ENCODE measurements at regions not wholly inside any gene's neighbourhood (a gene's known extent, or its start where the extent isn't known, plus 50 kb on each side); places are given as distances from the start of the nearest gene placed in this dataset.

DNA sequence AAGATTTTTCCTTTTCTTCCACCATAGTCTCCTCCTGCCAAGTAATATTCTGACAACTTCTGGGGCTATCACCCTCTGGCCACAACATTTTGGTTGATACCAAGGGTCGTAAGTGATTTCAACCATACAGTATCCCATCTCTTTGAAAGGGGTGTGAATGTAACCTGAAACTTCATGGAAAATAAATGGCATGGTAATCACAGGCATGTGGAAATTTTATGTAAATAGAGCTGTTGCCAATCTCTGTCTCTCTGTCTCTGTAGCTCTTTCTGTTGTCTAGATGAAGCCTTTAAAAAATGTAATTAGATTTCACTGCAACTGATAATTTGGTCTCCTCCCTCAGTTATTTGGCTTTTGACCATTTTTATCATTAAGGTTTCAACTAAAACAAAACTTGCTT is 125.6 kb upstream of the RPRM start:
- Histone ChIP-seq H3K9ac (no peak overlapping the region), H3K4me2 (no peak overlapping the region), H3K36me3 (no peaks in the 10 kb centered on the region), H3K9me3 (replicated peaks in 1 of 11) (no peaks in the 10 kb centered on the region), H3K4me1 (no peaks in the 10 kb centered on the region), H3K4me3 (no peak overlapping the region), H4K20me1 (no peaks in the 10 kb centered on the region; a peak in 1 of 22 replicates), H3K27me3 (no peaks in the 10 kb centered on the region), H3K27ac (no peak overlapping the region)
- TF ChIP-seq Cebpa-rat (IDR thresholded peaks at IDR 0.05): no peak

DNA sequence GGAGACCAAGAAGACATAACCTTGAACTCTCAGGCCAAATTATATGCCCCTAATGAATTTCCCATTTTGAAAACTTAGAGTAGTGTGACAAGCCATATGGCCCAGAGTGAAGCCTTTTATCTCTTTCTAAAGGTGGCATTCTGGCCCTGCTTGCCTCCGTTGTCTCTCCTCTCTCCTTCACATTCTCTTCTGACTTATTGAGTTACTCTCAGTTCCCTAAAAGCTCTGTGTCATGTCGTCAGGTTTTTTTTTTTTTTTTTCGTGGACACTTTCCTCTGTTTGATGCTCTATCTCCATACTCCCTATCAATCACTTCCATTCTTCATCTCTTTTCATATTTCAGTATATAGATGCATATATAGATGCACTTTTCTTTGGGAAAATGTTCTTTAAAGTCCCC is 128.1 kb upstream of the RPRM start:
- Histone ChIP-seq H3K4me2 (no peak overlapping the region), H3K9me3 (replicated peaks in 1 of 11) (no peaks in the 10 kb centered on the region), H3K9ac (no peak overlapping the region), H3K27me3 (no peaks in the 10 kb centered on the region), H3K27ac (no peak overlapping the region), H4K20me1 (no peaks in the 10 kb centered on the region; a peak in 1 of 22 replicates), H3K4me3 (no peak overlapping the region), H3K36me3 (no peaks in the 10 kb centered on the region), H3K4me1 (no peaks in the 10 kb centered on the region)
- no peak for TF ChIP-seq Cebpa-rat (IDR thresholded peaks at IDR 0.05)

DNA sequence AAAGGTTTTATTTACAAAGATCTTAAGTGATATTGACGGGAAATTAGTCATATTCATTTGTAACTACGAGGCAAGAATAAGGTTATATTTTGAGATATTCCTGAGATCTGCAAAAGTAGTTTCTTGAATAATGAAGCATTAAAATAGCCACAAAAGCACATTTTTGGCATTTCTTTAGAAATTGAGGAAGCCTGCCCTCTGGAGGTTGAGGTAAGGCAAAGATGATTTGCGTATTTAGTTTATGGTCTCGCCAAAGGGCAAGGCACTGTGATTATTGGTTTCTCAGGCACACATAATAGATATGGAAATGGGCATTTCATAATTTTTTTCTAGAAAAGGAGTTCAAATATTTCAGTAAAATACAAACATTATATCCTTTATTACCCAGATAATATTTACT is 143.7 kb upstream of the RPRM start:
- H3K9me3 ChIP-seq (replicated peaks in 1 of 11): peaks cover 4 to 24% (median 9%) of the 10 kb centered on the region in 11 experiments; a peak in 13 of 22 replicates
- no peaks in the 10 kb centered on the region for H3K36me3 ChIP-seq
- no peak overlapping the region for H3K27ac ChIP-seq
- no peak overlapping the region for H3K4me2 ChIP-seq
- no peak overlapping the region for H3K9ac ChIP-seq
- no peak overlapping the region for H3K4me3 ChIP-seq
- H3K4me1 ChIP-seq: no peaks in the 10 kb centered on the region
- H3K27me3 ChIP-seq: no peaks in the 10 kb centered on the region
- TF ChIP-seq Cebpa-rat (IDR thresholded peaks at IDR 0.05): no peak
- H4K20me1 ChIP-seq: no peaks in the 10 kb centered on the region

DNA sequence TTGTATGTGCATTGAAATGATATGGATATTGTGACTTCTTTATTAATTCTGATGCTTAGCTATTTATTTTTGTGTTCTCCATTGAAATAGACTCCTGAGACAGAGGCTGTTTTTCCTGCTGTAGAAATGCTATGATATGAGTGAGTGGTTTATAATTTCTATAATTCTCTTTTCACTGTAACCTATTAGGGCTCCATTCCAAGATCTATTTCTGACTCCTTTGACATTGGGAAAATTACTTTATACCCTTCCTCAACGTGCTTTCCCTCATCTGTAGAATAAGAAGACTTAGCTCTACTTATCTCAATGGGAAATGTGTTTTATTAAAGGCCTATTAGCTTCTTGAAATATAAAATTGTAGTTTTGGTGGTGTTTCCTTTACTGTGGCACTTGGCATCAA is 144.5 kb upstream of the RPRM start:
- Histone ChIP-seq H4K20me1 (no peaks in the 10 kb centered on the region), H3K4me3 (no peak overlapping the region), H3K4me1 (no peaks in the 10 kb centered on the region), H3K9me3 (replicated peaks in 1 of 11) (peaks cover 4 to 24% (median 9%) of the 10 kb centered on the region in 11 experiments; a peak in 13 of 22 replicates), H3K27ac (no peak overlapping the region), H3K9ac (no peak overlapping the region), H3K36me3 (no peaks in the 10 kb centered on the region), H3K27me3 (no peaks in the 10 kb centered on the region), H3K4me2 (no peak overlapping the region)
- no peak for TF ChIP-seq Cebpa-rat (IDR thresholded peaks at IDR 0.05)

DNA sequence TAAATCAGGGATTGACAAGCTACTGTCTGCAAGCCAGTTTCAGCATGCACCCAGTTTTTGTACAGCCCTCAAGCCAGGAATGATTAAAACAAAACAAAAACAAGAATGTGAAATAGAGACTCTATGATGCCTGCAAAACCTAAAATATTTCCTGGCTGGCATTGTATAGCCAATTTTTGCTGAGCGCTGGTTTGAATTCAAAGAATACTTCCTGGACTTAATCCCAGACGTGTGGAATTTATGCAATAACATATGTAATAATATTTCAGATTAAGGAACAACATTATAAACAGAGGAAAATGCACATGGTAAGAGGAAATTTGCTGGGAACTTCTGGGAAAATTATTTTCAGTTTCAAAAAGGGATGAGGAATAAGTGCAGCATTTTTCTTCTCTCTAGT is 148.1 kb upstream of the RPRM start:
- Histone ChIP-seq H3K27me3 (no peaks in the 10 kb centered on the region), H3K4me1 (no peaks in the 10 kb centered on the region), H3K9ac (no peak overlapping the region), H3K27ac (no peak overlapping the region), H4K20me1 (no peaks in the 10 kb centered on the region), H3K4me2 (no peak overlapping the region), H3K36me3 (no peaks in the 10 kb centered on the region), H3K9me3 (replicated peaks in 1 of 11) (no peaks in the 10 kb centered on the region), H3K4me3 (no peak overlapping the region)
- no peak for TF ChIP-seq Cebpa-rat (IDR thresholded peaks at IDR 0.05)

DNA sequence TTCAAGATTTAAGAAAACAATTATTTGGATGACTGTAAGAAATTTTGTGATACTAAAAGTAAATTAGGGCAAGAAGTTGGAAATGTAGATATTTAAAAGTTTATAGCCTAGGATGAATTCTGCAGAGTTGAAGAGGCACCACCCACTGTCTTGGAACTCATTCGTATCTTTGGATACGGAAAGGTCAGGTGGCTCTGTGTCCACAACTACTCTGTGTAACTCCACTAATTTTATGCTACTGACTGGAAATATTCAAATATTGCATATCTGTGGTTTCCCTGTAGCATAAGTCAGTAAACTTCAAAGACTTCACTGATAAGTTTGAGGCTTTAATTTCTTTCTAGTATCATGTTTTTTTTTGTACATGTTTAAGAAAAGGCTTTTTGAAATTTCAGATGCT is 156.9 kb upstream of the RPRM start:
- Histone ChIP-seq H3K27ac (no peak overlapping the region), H3K4me2 (no peak overlapping the region), H3K4me1 (no peaks in the 10 kb centered on the region), H3K9me3 (replicated peaks in 1 of 11) (no peaks in the 10 kb centered on the region), H3K9ac (no peak overlapping the region), H3K36me3 (no peaks in the 10 kb centered on the region), H4K20me1 (no peaks in the 10 kb centered on the region), H3K4me3 (no peak overlapping the region), H3K27me3 (no peaks in the 10 kb centered on the region)
- no peak for TF ChIP-seq Cebpa-rat (IDR thresholded peaks at IDR 0.05)

DNA sequence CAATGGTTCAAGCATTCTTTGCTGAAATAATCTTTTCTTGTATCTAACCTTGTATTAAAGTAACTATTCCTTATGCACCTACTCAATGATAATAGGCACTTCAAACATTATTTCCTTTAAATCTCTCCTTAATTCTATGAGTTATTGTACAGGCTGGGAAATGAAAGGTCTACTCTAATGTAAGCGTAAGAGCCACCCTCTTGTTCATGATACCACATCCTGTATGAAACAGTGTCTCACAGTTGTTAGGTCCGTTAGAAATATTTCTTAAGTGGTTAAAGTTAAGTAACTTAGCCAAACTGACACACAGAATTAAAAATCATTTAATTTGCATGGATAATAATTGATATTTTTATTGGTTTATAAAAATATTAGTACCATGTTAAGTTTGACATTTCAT is 162.5 kb upstream of the RPRM start:
- no peak overlapping the region for H3K4me2 ChIP-seq

DNA sequence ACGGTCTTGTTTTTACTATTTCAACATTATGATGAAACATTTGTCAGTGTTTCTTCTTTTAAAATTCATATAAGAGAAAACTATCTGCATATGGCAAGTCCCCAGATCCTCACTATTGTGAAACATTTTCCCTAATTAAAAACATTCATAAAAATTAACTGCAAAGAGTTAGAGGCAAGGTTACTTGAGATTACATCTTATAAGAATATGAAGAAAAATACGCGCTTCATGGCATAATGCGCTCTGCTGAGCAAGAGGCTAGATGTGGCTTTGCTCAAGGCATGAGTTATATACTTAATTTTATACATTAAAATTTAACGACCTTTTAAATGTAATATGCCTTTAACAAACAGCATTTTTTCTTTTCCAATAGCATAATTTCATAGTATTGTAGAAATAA is 166.4 kb upstream of the RPRM start:
- Histone ChIP-seq H3K9me3 (replicated peaks in 1 of 11) (no peaks in the 10 kb centered on the region), H3K27ac (no peak overlapping the region), H3K9ac (no peak overlapping the region), H3K4me2 (no peak overlapping the region), H3K36me3 (no peaks in the 10 kb centered on the region), H3K27me3 (no peaks in the 10 kb centered on the region), H4K20me1 (no peaks in the 10 kb centered on the region), H3K4me3 (no peak overlapping the region), H3K4me1 (no peaks in the 10 kb centered on the region)
- TF ChIP-seq Cebpa-rat (IDR thresholded peaks at IDR 0.05): no peak

More for the DNA sequence above, 162.5 kb upstream of the RPRM start:
- H3K27me3 ChIP-seq: no peaks in the 10 kb centered on the region
- no peak overlapping the region for H3K9ac ChIP-seq
- no peak for TF ChIP-seq Cebpa-rat (IDR thresholded peaks at IDR 0.05)
- no peaks in the 10 kb centered on the region for H4K20me1 ChIP-seq
- no peak overlapping the region for H3K27ac ChIP-seq
- no peak overlapping the region for H3K4me3 ChIP-seq
- no peaks in the 10 kb centered on the region for H3K36me3 ChIP-seq
- no peaks in the 10 kb centered on the region for H3K9me3 ChIP-seq (replicated peaks in 1 of 11)
- H3K4me1 ChIP-seq: no peaks in the 10 kb centered on the region

DNA sequence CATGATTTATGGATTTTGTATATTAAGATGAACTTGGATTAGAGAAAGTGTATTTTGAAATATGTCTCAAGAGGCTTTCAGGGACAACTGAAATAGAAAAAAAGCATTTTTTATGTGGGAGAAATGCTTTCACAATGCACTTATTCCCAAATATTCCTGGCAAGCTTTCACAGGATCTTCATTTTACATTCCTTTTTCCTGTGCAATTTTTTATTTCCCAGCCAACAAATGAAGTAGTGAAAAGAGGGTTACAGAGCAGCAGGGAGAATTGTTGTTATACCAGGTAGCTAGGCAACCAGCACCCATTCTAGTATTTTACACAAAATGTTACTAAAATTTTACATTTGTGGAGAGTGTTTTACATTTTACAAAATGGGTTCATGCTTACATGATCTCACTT is 167.0 kb upstream of the RPRM start:
- Histone ChIP-seq H4K20me1 (no peaks in the 10 kb centered on the region), H3K36me3 (no peaks in the 10 kb centered on the region), H3K27ac (no peak overlapping the region), H3K4me3 (no peak overlapping the region), H3K9ac (no peak overlapping the region), H3K9me3 (replicated peaks in 1 of 11) (no peaks in the 10 kb centered on the region), H3K27me3 (no peaks in the 10 kb centered on the region), H3K4me1 (no peaks in the 10 kb centered on the region), H3K4me2 (no peak overlapping the region)
- TF ChIP-seq Cebpa-rat (IDR thresholded peaks at IDR 0.05): no peak

DNA sequence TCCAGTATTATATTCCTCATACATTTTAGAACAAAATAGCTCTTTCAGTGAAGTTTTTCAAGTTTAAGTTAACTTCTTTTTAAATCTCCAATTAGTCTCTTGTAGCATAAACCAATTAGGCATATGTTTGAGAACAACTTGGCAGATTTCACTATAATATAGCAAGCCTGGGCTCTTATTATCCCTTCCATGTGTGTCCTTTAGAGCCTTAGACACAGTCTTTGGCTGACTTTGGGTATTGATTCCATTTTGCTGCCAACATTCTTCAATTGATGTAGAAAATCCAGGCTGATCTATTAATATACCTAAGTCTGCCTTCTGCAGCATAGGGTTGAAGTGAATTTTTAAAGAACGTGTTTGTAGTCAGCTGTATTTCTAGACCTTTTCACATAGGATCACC is 179.1 kb upstream of the RPRM start:
- Histone ChIP-seq H3K4me3 (no peak overlapping the region), H3K27me3 (no peaks in the 10 kb centered on the region), H3K4me2 (no peak overlapping the region), H3K9ac (no peak overlapping the region), H3K27ac (no peak overlapping the region), H3K36me3 (no peaks in the 10 kb centered on the region), H4K20me1 (no peaks in the 10 kb centered on the region), H3K9me3 (replicated peaks in 1 of 11) (no peaks in the 10 kb centered on the region), H3K4me1 (no peaks in the 10 kb centered on the region)
- TF ChIP-seq Cebpa-rat (IDR thresholded peaks at IDR 0.05): no peak

DNA sequence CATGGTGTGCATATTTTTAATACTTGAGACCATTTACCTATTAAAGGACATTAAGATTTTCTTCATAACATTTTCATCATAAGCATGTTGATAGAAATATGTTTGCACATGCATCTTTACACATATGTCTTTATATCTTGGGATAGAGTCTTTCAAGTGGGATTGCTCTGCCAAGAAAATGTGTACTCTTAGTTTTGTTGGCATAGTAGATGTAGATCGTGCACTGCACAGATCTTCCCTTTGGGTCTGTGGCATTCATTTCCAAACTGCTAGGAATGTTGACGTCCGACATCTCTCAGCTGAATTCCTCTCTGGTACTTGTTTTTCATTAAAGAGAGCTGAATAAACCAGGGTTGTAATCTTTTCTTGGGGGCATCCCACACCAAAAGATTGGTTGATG is 183.2 kb upstream of the RPRM start:
- Histone ChIP-seq H3K9ac (no peak overlapping the region), H3K4me1 (no peaks in the 10 kb centered on the region), H4K20me1 (no peaks in the 10 kb centered on the region), H3K4me3 (no peak overlapping the region), H3K27ac (no peak overlapping the region), H3K27me3 (no peaks in the 10 kb centered on the region), H3K9me3 (replicated peaks in 1 of 11) (no peaks in the 10 kb centered on the region), H3K4me2 (no peak overlapping the region), H3K36me3 (no peaks in the 10 kb centered on the region)
- TF ChIP-seq Cebpa-rat (IDR thresholded peaks at IDR 0.05): no peak
